K562 (cell line): ENCODE measurements at regions not wholly inside any gene's neighbourhood (a gene's known extent, or its start where the extent isn't known, plus 50 kb on each side); places are given as distances from the start of the nearest gene placed in this dataset.

Source experiments
- ATAC-seq: fragments of 200-7000 bp; cut with Tn5 transposase; 3 replicates; pipeline ENCODE4 v1.9.1; 2020; ENCODE audit warnings: moderate library complexity
- BruUV-seq: library from RNA; stranded (reverse); fragments of 400-500 nt; replicated peaks from 2 replicates; lab custom pipeline; 2021; lab: Mats Ljungman, UMichigan
- CTCF ChIA-PET: fragments of 300-600 bp; formaldehyde crosslinking; extraction: SDS; loops from one replicate; lab custom pipeline; 2021; ENCODE audit warnings: low intra/inter-chr PET ratio; lab: Yijun Ruan, JAX
- POLR2A ChIA-PET: fragments of 300-600, 350-650 bp; sonication (Branson Sonifier 250); formaldehyde crosslinking; extraction: SDS; loops from one replicate; lab custom pipeline; 2021; ENCODE audit warnings: antibody characterized with exemption, inconsistent platforms; lab: Yijun Ruan, JAX
- DNase-seq, 4 experiments: peaks; one replicate each; pipeline versions ENCODE4 v3.0.0 to v3.0.0-alpha.2; 2011 to 2018; ENCODE audit warnings: low spot score in 3 of 4, mixed read lengths in 3 of 4; ENCODE audit errors: extremely low read depth in 1 of 4
- FAIRE-seq: peaks from 2 replicates; lab custom pipeline; 2011; peaks lifted over from hg19 to GRCh38; lab: Jason Lieb, UNC
- H2AFZ ChIP-seq: 2 replicates; pipeline ENCODE4 v1.6.0; 2011; ENCODE audit warnings: low read depth, low read length, control low read depth, inconsistent platforms
- H3K27ac ChIP-seq: fragments of 200-600 bp; 3 replicates; pipeline ENCODE4 v1.8.0; 2011; ENCODE audit warnings: low read depth, mild to moderate bottlenecking, control low read depth, inconsistent platforms, low read length, moderate library complexity, mixed read lengths; ENCODE audit errors: extremely low read depth
- H3K27me3 ChIP-seq, 2 experiments: fragments of 300-600 bp in 1 of 2; 2 replicates in 1 of 2; 3 replicates in 1 of 2; pipeline versions ENCODE4 v1.6.0 to v1.8.0; 2011; ENCODE audit warnings: inconsistent platforms in 2 of 2, low read length in 2 of 2, mild to moderate bottlenecking in 1 of 2, mixed read lengths in 1 of 2, moderate library complexity in 1 of 2; ENCODE audit not compliant: control insufficient read depth in 2 of 2, insufficient read depth in 2 of 2
- H3K36me3 ChIP-seq: fragments of 300-600 bp; 3 replicates; pipeline ENCODE4 v1.8.0; 2011; ENCODE audit warnings: mild to moderate bottlenecking, low read length, inconsistent platforms; ENCODE audit not compliant: control insufficient read depth, insufficient read depth
- H3K4me1 ChIP-seq, 2 experiments: fragments of 200-600 bp in 1 of 2; replicated peaks in 1 of 2; 2 replicates in 1 of 2; 3 replicates in 1 of 2; pipeline versions ENCODE4 v1.5.1 to v1.8.0; 2011; ENCODE audit warnings: inconsistent platforms in 2 of 2, low read length in 2 of 2, mild to moderate bottlenecking in 1 of 2, mixed read lengths in 1 of 2, moderate library complexity in 1 of 2; ENCODE audit not compliant: control insufficient read depth in 2 of 2, insufficient read depth in 2 of 2
- H3K4me2 ChIP-seq: 2 replicates; pipeline ENCODE4 v1.6.1; 2011; ENCODE audit warnings: low read length, control low read depth, inconsistent platforms, mixed read lengths; ENCODE audit not compliant: insufficient read depth
- H3K4me3 ChIP-seq: fragments of 200-600 bp; sonication (generic), shearing (Covaris generic); 2 replicates; pipeline ENCODE4 v1.5.1; 2016; ENCODE audit warnings: control low read depth, inconsistent platforms
- H3K79me2 ChIP-seq: fragments of 200-600 bp; 3 replicates; pipeline ENCODE4 v1.8.0; 2011; ENCODE audit warnings: low read length, inconsistent platforms; ENCODE audit not compliant: control insufficient read depth, insufficient read depth
- H3K9ac ChIP-seq, 2 experiments: 2 replicates each; pipeline versions ENCODE4 v1.6.0 to v1.6.1; 2011; ENCODE audit warnings: low read depth in 2 of 2, low read length in 2 of 2, control low read depth in 1 of 2, inconsistent platforms in 1 of 2, mild to moderate bottlenecking in 1 of 2, mixed read lengths in 1 of 2; ENCODE audit not compliant: insufficient read depth in 1 of 2
- H3K9me1 ChIP-seq: one replicate; pipeline ENCODE4 v1.6.0; 2011; ENCODE audit warnings: inconsistent platforms, mild to moderate bottlenecking, low read length, moderate library complexity; ENCODE audit not compliant: control insufficient read depth, insufficient read depth
- H3K9me3 ChIP-seq: replicated peaks from 2 replicates; pipeline ENCODE4 v1.5.1; 2011; ENCODE audit warnings: low read depth, low read length, inconsistent platforms; ENCODE audit not compliant: control insufficient read depth, insufficient read depth
- H4K20me1 ChIP-seq: replicated peaks from 2 replicates; pipeline ENCODE4 v1.6.1; 2011; ENCODE audit warnings: low read length, inconsistent platforms, mixed read lengths; ENCODE audit not compliant: control insufficient read depth, insufficient read depth
- DMBX1 ChIP-seq: fragments of 250-450 bp; sonication (Bioruptor Pico); IDR thresholded peaks from 2 replicates; pipeline ENCODE4 v1.8.0; 2022; ENCODE audit warnings: inconsistent platforms, mild to moderate bottlenecking, moderate library complexity, borderline replicate concordance
- GATAD2B ChIP-seq: fragments of 450-650 bp; IDR thresholded peaks from 2 replicates; pipeline ENCODE4 v1.6.1; 2017; ENCODE audit warnings: mild to moderate bottlenecking, borderline replicate concordance
- KAT8 ChIP-seq: fragments of 450-650 bp; IDR thresholded peaks from 2 replicates; pipeline ENCODE4 v1.6.1; 2016; ENCODE audit warnings: low read depth, mild to moderate bottlenecking
- RAD21 ChIP-seq, 2 experiments: fragments of 250-450 bp in 1 of 2; fragments of 450-650 bp in 1 of 2; sonication (Bioruptor Pico) in 1 of 2; formaldehyde crosslinking in 1 of 2; IDR thresholded peaks in 1 of 2; conservative IDR thresholded peaks in 1 of 2; 2 replicates each; pipeline versions ENCODE4 v1.4.0 to v1.8.0; 2020 to 2022; ENCODE audit warnings: mild to moderate bottlenecking in 2 of 2, moderate library complexity in 1 of 2
- ZNF311 ChIP-seq: fragments of 250-450 bp; sonication (Bioruptor Pico); IDR thresholded peaks from 2 replicates; pipeline ENCODE4 v1.4.0; 2020; ENCODE audit warnings: mild to moderate bottlenecking, moderate library complexity
- WGBS: fragments of 100-300 bp; shearing (Covaris generic); methylation state at CpG from one replicate; pipeline ENCODE4 v1.1.6; 2016; ENCODE audit warnings: low coverage, mixed read lengths; ENCODE audit not compliant: insufficient coverage; ENCODE audit errors: missing lambda C conversion rate; 5-methylcytosine and 5-hydroxymethylcytosine counted together
- in situ Hi-C: fragments of 300-500 bp; cut with MboI; formaldehyde crosslinking; loops from 4 replicates; pipeline ENCODE4 v1.15.0; 2018; ENCODE audit warnings: inconsistent platforms, mixed read lengths
- intact Hi-C: fragments of 100-400 bp; cut with micrococcal nuclease; formaldehyde crosslinking; loops from 2 replicates; pipeline ENCODE4 v1.14.2; 2022
- TF ChIP-seq, protein P1 (sequence below), 3 experiments: IDR thresholded peaks in 2 of 3; conservative IDR thresholded peaks in 1 of 3; 2 replicates each; pipeline ENCODE4 v1.5.1; 2011 to 2012; ENCODE audit warnings: low read length in 3 of 3, mild to moderate bottlenecking in 3 of 3, control low read depth in 2 of 3, improper control_type of control experiment in 1 of 3, inconsistent platforms in 1 of 3, low read depth in 1 of 3, mixed read lengths in 1 of 3, moderate library complexity in 1 of 3; ENCODE audit not compliant: insufficient read depth in 2 of 3

DNA sequence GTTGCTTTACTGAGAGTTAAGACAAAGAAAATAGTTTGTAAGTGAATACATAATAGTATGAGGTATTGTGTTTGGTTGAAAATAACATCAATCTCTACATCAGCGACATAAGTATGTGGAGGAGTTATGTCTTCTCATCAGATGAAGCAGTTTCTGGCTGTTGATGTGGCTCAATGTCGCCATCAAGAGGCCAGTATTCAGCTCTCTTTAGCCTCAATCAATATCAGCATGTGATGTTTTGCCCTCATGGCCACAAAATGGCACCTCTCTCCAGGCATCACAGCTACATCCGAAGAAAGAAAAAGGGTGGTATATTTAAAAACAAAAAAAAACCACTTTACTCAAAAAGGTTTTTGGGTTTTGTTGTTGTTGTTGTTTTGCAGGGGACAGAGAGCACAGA lies 302.3 kb upstream of the TMEM132C start:
- Histone ChIP-seq H3K27me3 (no peaks in the 10 kb centered on the region), H3K9me3 (no peaks in the 10 kb centered on the region), H4K20me1 (no peaks in the 10 kb centered on the region), H3K9me1 (no peaks in the 10 kb centered on the region), H3K79me2 (no peaks in the 10 kb centered on the region), H3K4me3 (no peak overlapping the region), H3K27ac (no peak overlapping the region), H2AFZ (no peak overlapping the region), H3K9ac (no peak overlapping the region), H3K36me3 (no peaks in the 10 kb centered on the region), H3K4me2 (no peak overlapping the region), H3K4me1 (no peaks in the 10 kb centered on the region)
- in situ Hi-C loops (no loop called here), intact Hi-C loops (no loop called here)
- BruUV-seq, result no TSS peak
- TF ChIP-seq KAT8 (no peak), ZNF311 (CRISPR knock-in tag) (no peak), DMBX1 (CRISPR knock-in tag) (peak; percentile 30; the same call in 1 of the 2 replicates), GATAD2B (no peak), RAD21 (CRISPR knock-in tag; conservative IDR thresholded peaks at IDR 0.05 in 1 of 2, IDR thresholded peaks at IDR 0.05 in 1 of 2) (peak in 1 of 2 experiments; percentile 33; a peak in 1 of 4 replicates)
- TF ChIP-seq, protein P1, sequence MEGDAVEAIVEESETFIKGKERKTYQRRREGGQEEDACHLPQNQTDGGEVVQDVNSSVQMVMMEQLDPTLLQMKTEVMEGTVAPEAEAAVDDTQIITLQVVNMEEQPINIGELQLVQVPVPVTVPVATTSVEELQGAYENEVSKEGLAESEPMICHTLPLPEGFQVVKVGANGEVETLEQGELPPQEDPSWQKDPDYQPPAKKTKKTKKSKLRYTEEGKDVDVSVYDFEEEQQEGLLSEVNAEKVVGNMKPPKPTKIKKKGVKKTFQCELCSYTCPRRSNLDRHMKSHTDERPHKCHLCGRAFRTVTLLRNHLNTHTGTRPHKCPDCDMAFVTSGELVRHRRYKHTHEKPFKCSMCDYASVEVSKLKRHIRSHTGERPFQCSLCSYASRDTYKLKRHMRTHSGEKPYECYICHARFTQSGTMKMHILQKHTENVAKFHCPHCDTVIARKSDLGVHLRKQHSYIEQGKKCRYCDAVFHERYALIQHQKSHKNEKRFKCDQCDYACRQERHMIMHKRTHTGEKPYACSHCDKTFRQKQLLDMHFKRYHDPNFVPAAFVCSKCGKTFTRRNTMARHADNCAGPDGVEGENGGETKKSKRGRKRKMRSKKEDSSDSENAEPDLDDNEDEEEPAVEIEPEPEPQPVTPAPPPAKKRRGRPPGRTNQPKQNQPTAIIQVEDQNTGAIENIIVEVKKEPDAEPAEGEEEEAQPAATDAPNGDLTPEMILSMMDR (IDR thresholded peaks at IDR 0.05 in 2 of 3, conservative IDR thresholded peaks at IDR 0.05 in 1 of 3; ENCODE audit: insufficient read depth in 2 of 3, low read depth in 1 of 3, low read length in 3 of 3), result 0 out of 6 replicates have a peak, but pooled peaks of 1 of the 3 experiments have one; percentile 4
- 7% methylated on average over 3 of the region's 3 CpGs for WGBS
- FAIRE-seq (no peak), ATAC-seq (no peak), DNase-seq (peak in 1 of 4 experiments; percentile 17)
- POLR2A ChIA-PET, result no interaction called here
- CTCF ChIA-PET, result no interaction called here
